HEK293 (cell line): ENCODE measurements at regions not wholly inside any gene's neighbourhood (a gene's known extent, or its start where the extent isn't known, plus 50 kb on each side); places are given as distances from the start of the nearest gene placed in this dataset.

Source experiments
- CTCF ChIA-PET: fragments of 350-600 bp; formaldehyde crosslinking; extraction: SDS; loops from one replicate; lab custom pipeline; 2021; ENCODE audit warnings: antibody characterized with exemption; lab: Yijun Ruan, JAX
- POLR2A ChIA-PET: fragments of 300-600 bp; formaldehyde crosslinking; extraction: SDS; loops from one replicate; lab custom pipeline; 2020; ENCODE audit warnings: antibody characterized with exemption, inconsistent platforms; lab: Yijun Ruan, JAX
- H3K27ac ChIP-seq: fragments of 200-500 bp; sonication (Bioruptor generic); 2 replicates; pipeline ENCODE4 v1.5.1; 2014; ENCODE audit warnings: low read depth, low read length, control low read depth, inconsistent platforms; ENCODE audit errors: extremely low read depth
- H3K36me3 ChIP-seq, 2 experiments: fragments of 200-500 bp in 1 of 2; sonication (Bioruptor generic) in 1 of 2; 1 replicate in 1 of 2; 2 replicates in 1 of 2; pipeline ENCODE4 v1.5.1; 2014 to 2017; ENCODE audit warnings: inconsistent platforms in 2 of 2, low read length in 2 of 2; ENCODE audit not compliant: control insufficient read depth in 2 of 2, insufficient read depth in 1 of 2
- H3K4me1 ChIP-seq: fragments of 200-500 bp; sonication (Bioruptor generic); 2 replicates; pipeline ENCODE4 v1.5.1; 2014; ENCODE audit warnings: mild to moderate bottlenecking, low read length, inconsistent platforms; ENCODE audit not compliant: control insufficient read depth, insufficient read depth
- H3K4me3 ChIP-seq: 2 replicates; pipeline ENCODE4 v1.5.1; 2011; ENCODE audit warnings: low read depth, mild to moderate bottlenecking, control low read depth, low read length, moderate library complexity
- H3K9me3 ChIP-seq: fragments of 200-500 bp; sonication (Bioruptor generic); 2 replicates; pipeline ENCODE4 v1.5.1; 2014; ENCODE audit warnings: low read depth, low read length, inconsistent platforms; ENCODE audit not compliant: control insufficient read depth, insufficient read depth
- BCL11A ChIP-seq: fragments of 450-650 bp; formaldehyde crosslinking; IDR thresholded peaks from 2 replicates; pipeline ENCODE4 v1.5.1; 2016; ENCODE audit warnings: low read depth, missing biosample characterization, missing genetic modification characterization
- FEZF1 ChIP-seq: fragments of 450-650 bp; formaldehyde crosslinking; IDR thresholded peaks from 2 replicates; pipeline ENCODE4 v1.5.1; 2016; ENCODE audit warnings: missing biosample characterization, missing genetic modification characterization
- MYNN ChIP-seq: fragments of 450-650 bp; formaldehyde crosslinking; IDR thresholded peaks from 2 replicates; pipeline ENCODE4 v1.5.1; 2016; ENCODE audit warnings: missing biosample characterization, missing genetic modification characterization, borderline replicate concordance
- PRDM1 ChIP-seq: fragments of 450-650 bp; formaldehyde crosslinking; IDR thresholded peaks from 2 replicates; pipeline ENCODE4; 2016; ENCODE audit warnings: missing biosample characterization, missing genetic modification characterization
- SP3 ChIP-seq: fragments of 450-650 bp; formaldehyde crosslinking; IDR thresholded peaks from 2 replicates; pipeline ENCODE4 v1.5.1; 2016; ENCODE audit warnings: missing biosample characterization, missing genetic modification characterization
- WT1 ChIP-seq: fragments of 450-650 bp; formaldehyde crosslinking; IDR thresholded peaks from 2 replicates; pipeline ENCODE4 v1.5.1; 2016; ENCODE audit warnings: missing biosample characterization, missing genetic modification characterization
- ZBTB21 ChIP-seq: fragments of 450-650 bp; formaldehyde crosslinking; IDR thresholded peaks from 2 replicates; pipeline ENCODE4 v1.5.1; 2017; ENCODE audit warnings: missing biosample characterization, missing genetic modification characterization
- ZFP3 ChIP-seq: fragments of 450-650 bp; formaldehyde crosslinking; IDR thresholded peaks from 2 replicates; pipeline ENCODE4 v1.5.1; 2016; ENCODE audit warnings: low read depth, missing biosample characterization, missing genetic modification characterization
- ZNF311 ChIP-seq: fragments of 450-650 bp; formaldehyde crosslinking; IDR thresholded peaks from 2 replicates; pipeline ENCODE4 v1.5.1; 2017; ENCODE audit warnings: missing biosample characterization, missing genetic modification characterization, borderline replicate concordance
- ZNF324 ChIP-seq: fragments of 450-650 bp; formaldehyde crosslinking; IDR thresholded peaks from 2 replicates; pipeline ENCODE4 v1.5.1; 2016; ENCODE audit warnings: missing biosample characterization, missing genetic modification characterization
- ZNF366 ChIP-seq: fragments of 450-650 bp; formaldehyde crosslinking; conservative IDR thresholded peaks from 2 replicates; pipeline ENCODE4 v1.5.1; 2016; ENCODE audit warnings: missing biosample characterization, missing genetic modification characterization
- ZNF423 ChIP-seq: fragments of 450-650 bp; formaldehyde crosslinking; IDR thresholded peaks from 2 replicates; pipeline ENCODE4 v1.5.1; 2016; ENCODE audit warnings: missing biosample characterization, missing genetic modification characterization
- ZNF433 ChIP-seq: fragments of 450-650 bp; formaldehyde crosslinking; IDR thresholded peaks from 2 replicates; pipeline ENCODE4 v1.5.1; 2016; ENCODE audit warnings: missing biosample characterization, missing genetic modification characterization, low read depth
- ZNF473 ChIP-seq: fragments of 450-650 bp; formaldehyde crosslinking; IDR thresholded peaks from 2 replicates; pipeline ENCODE4 v1.5.1; 2017; ENCODE audit warnings: missing biosample characterization, missing genetic modification characterization
- ZNF529 ChIP-seq: fragments of 450-650 bp; formaldehyde crosslinking; IDR thresholded peaks from 2 replicates; pipeline ENCODE4 v1.5.1; 2017; ENCODE audit warnings: missing genetic modification characterization, missing biosample characterization; ENCODE audit not compliant: insufficient replicate concordance
- ZNF544 ChIP-seq: fragments of 450-650 bp; formaldehyde crosslinking; IDR thresholded peaks from 2 replicates; pipeline ENCODE4 v1.5.0; 2017; ENCODE audit warnings: missing biosample characterization, missing genetic modification characterization
- ZNF549 ChIP-seq: fragments of 450-650 bp; IDR thresholded peaks from 2 replicates; pipeline ENCODE4 v1.5.1; 2018; ENCODE audit warnings: missing biosample characterization, missing genetic modification characterization, mild to moderate bottlenecking, inconsistent platforms, moderate library complexity
- ZNF596 ChIP-seq: fragments of 450-650 bp; IDR thresholded peaks from 2 replicates; pipeline ENCODE4 v1.5.0; 2018; ENCODE audit warnings: missing biosample characterization, mild to moderate bottlenecking, missing genetic modification characterization, moderate library complexity
- ZNF658 ChIP-seq: fragments of 450-650 bp; formaldehyde crosslinking; IDR thresholded peaks from 2 replicates; pipeline ENCODE4; 2016; ENCODE audit warnings: missing biosample characterization, missing genetic modification characterization
- ZNF76 ChIP-seq: fragments of 450-650 bp; formaldehyde crosslinking; IDR thresholded peaks from 2 replicates; pipeline ENCODE4; 2016; ENCODE audit warnings: low read depth, missing biosample characterization, missing genetic modification characterization, borderline replicate concordance
- ZNF785 ChIP-seq: fragments of 450-650 bp; formaldehyde crosslinking; IDR thresholded peaks from 2 replicates; pipeline ENCODE4 v1.5.1; 2016; ENCODE audit warnings: missing biosample characterization, missing genetic modification characterization
- TF ChIP-seq, protein P1 (sequence below): fragments of 450-650 bp; formaldehyde crosslinking; IDR thresholded peaks from 2 replicates; pipeline ENCODE4 v1.5.1; 2016; ENCODE audit warnings: missing biosample characterization, missing genetic modification characterization
- TF ChIP-seq, protein P2 (sequence below): fragments of 450-650 bp; formaldehyde crosslinking; IDR thresholded peaks from 2 replicates; pipeline ENCODE4 v1.5.1; 2016; ENCODE audit warnings: missing biosample characterization, missing genetic modification characterization
- TF ChIP-seq, protein P3 (sequence below): fragments of 450-650 bp; formaldehyde crosslinking; IDR thresholded peaks from 2 replicates; pipeline ENCODE4 v1.5.1; 2016; ENCODE audit warnings: missing biosample characterization, missing genetic modification characterization
- TF ChIP-seq, protein P4 (sequence below): fragments of 450-650 bp; formaldehyde crosslinking; IDR thresholded peaks from 2 replicates; pipeline ENCODE4 v1.5.1; 2016; ENCODE audit warnings: missing biosample characterization, missing genetic modification characterization

DNA sequence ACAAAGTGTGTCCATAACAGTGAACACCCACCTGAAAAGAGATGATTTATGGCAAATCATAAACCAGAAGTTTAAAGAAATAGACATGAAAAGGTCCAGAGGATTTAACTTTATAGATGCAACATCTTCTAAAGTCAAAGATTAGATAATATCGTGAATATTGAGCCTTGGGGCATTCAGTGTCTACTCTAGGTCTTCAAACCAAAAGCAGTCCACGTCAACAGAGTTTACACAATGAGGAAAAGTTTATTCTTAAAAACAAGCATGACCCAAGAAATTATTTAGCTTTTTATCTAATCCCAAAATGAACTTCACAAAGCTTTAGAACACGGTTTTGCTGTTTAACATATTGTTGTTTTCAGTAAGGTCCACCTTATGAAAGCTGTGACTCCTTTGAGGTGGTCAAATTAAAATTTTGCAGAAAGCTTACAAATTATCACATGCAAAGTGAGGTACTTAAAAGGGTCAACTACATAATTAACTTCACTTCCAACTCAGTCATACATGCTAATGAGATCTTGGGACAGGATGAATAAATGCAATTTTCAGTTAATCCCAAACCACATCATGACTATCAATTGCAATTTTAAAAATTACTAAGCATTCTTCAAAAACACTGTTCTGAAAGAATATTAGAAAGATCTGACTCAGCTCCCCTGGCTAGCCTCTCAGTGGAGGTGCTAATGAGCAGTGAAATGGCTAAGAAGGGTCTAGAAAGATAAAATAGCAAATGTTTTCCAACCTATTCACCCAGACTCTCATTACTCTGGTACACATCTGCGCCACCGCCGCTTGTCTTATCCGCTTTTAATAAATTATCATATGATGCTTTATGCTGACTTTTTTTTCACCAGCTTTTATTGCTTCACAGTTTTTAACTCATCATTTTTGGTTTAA, 92.4 kb upstream of the WDR17 start:
- ChIA-PET CTCF (no interaction called here), POLR2A (no interaction called here)
- H3K4me3 ChIP-seq, result no peak overlapping the region
- no peaks in the 10 kb centered on the region for H3K9me3 ChIP-seq
- H3K36me3 ChIP-seq, result no peaks in the 10 kb centered on the region
- no peak overlapping the region for H3K27ac ChIP-seq
- TF ChIP-seq BCL11A (tag by site-specific recombination) (no peak), ZNF366 (tag by site-specific recombination) (no peak), ZFP3 (no peak), ZNF544 (no peak), ZNF658 (no peak), ZNF549 (tag by site-specific recombination) (no peak), FEZF1 (no peak), ZNF529 (tag by site-specific recombination) (no peak), SP3 (no peak), ZNF473 (tag by site-specific recombination) (no peak)
- TF ChIP-seq, protein P1, sequence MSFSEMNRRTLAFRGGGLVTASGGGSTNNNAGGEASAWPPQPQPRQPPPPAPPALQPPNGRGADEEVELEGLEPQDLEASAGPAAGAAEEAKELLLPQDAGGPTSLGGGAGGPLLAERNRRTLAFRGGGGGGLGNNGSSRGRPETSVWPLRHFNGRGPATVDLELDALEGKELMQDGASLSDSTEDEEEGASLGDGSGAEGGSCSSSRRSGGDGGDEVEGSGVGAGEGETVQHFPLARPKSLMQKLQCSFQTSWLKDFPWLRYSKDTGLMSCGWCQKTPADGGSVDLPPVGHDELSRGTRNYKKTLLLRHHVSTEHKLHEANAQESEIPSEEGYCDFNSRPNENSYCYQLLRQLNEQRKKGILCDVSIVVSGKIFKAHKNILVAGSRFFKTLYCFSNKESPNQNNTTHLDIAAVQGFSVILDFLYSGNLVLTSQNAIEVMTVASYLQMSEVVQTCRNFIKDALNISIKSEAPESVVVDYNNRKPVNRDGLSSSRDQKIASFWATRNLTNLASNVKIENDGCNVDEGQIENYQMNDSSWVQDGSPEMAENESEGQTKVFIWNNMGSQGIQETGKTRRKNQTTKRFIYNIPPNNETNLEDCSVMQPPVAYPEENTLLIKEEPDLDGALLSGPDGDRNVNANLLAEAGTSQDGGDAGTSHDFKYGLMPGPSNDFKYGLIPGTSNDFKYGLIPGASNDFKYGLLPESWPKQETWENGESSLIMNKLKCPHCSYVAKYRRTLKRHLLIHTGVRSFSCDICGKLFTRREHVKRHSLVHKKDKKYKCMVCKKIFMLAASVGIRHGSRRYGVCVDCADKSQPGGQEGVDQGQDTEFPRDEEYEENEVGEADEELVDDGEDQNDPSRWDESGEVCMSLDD (tag by site-specific recombination), result no peak
- H3K4me1 ChIP-seq, result no peaks in the 10 kb centered on the region

DNA sequence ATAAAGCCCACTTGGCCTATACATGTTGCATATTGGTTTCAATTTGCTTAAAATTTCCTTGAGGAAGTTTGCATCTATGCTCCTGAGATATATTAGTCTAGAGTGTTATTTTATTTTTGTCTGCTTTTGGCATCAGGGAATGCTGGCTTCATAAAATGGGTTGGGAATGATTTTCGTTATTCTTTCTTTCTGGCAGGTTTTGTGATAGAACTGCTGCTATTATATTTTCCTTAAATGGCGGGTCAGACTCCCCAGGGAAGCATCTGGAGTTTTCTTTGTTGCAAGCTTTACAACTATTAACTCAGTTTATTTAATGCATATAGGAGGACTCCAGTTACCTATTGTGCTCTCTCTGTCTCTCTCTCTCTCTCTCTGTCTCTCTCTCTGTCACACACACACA, 82.0 kb upstream of the WDR17 start:
- Histone ChIP-seq H3K4me3 (no peak overlapping the region), H3K4me1 (no peaks in the 10 kb centered on the region), H3K36me3 (no peaks in the 10 kb centered on the region), H3K9me3 (no peaks in the 10 kb centered on the region), H3K27ac (no peak overlapping the region)
- TF ChIP-seq, protein P2, sequence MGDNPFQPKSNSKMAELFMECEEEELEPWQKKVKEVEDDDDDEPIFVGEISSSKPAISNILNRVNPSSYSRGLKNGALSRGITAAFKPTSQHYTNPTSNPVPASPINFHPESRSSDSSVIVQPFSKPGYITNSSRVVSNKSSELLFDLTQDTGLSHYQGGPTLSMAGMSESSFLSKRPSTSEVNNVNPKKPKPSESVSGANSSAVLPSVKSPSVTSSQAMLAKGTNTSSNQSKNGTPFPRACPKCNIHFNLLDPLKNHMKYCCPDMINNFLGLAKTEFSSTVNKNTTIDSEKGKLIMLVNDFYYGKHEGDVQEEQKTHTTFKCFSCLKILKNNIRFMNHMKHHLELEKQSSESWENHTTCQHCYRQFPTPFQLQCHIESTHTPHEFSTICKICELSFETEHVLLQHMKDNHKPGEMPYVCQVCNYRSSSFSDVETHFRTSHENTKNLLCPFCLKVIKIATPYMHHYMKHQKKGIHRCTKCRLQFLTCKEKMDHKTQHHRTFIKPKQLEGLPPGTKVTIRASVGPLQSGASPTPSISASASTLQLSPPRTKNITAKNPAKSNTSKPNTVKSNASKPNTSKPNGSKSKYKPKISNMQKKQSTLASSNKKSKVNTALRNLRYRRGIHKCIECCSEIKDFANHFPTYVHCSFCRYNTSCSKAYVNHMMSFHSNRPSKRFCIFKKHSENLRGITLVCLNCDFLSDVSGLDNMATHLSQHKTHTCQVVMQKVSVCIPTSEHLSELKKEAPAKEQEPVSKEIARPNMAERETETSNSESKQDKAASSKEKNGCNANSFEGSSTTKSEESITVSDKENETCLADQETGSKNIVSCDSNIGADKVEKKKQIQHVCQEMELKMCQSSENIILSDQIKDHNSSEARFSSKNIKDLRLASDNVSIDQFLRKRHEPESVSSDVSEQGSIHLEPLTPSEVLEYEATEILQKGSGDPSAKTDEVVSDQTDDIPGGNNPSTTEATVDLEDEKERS, result no peak
- TF ChIP-seq ZNF596 (tag by site-specific recombination) (peak; percentile 51; the same call in 1 of the 2 replicates), ZNF324 (tag by site-specific recombination) (no peak)
- ChIA-PET POLR2A (no interaction called here), CTCF (no interaction called here)

DNA sequence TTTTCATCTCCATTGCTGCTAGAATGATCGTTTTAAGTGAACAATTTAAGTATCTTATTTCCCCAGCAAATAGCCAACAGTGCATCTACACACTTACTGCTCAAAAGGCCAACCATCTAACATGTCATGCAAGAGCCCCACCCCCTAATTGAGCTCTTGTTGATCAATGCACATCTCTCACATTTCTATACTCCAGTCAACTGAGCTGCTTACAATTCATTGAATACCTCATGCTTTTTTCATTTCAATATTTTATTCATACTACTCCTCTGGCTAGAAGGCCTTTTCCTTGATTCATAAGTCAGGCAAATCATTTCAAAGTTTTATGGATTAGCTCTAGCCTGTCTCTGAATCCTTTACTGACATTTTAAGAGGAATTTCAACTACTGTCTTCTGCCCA, 79.0 kb upstream of the WDR17 start:
- H3K4me1 ChIP-seq, result no peaks in the 10 kb centered on the region
- TF ChIP-seq ZNF423 (tag by site-specific recombination), result no peak
- TF ChIP-seq ZBTB21 (tag by site-specific recombination), result no peak
- TF ChIP-seq, protein P3, sequence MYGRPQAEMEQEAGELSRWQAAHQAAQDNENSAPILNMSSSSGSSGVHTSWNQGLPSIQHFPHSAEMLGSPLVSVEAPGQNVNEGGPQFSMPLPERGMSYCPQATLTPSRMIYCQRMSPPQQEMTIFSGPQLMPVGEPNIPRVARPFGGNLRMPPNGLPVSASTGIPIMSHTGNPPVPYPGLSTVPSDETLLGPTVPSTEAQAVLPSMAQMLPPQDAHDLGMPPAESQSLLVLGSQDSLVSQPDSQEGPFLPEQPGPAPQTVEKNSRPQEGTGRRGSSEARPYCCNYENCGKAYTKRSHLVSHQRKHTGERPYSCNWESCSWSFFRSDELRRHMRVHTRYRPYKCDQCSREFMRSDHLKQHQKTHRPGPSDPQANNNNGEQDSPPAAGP (tag by site-specific recombination), result no peak
- TF ChIP-seq MYNN, result no peak
- TF ChIP-seq ZNF785 (tag by site-specific recombination), result no peak
- TF ChIP-seq ZNF324 (tag by site-specific recombination), result no peak
- TF ChIP-seq WT1, result no peak
- TF ChIP-seq, protein P4, sequence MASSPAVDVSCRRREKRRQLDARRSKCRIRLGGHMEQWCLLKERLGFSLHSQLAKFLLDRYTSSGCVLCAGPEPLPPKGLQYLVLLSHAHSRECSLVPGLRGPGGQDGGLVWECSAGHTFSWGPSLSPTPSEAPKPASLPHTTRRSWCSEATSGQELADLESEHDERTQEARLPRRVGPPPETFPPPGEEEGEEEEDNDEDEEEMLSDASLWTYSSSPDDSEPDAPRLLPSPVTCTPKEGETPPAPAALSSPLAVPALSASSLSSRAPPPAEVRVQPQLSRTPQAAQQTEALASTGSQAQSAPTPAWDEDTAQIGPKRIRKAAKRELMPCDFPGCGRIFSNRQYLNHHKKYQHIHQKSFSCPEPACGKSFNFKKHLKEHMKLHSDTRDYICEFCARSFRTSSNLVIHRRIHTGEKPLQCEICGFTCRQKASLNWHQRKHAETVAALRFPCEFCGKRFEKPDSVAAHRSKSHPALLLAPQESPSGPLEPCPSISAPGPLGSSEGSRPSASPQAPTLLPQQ (tag by site-specific recombination), result no peak
- TF ChIP-seq ZNF311 (tag by site-specific recombination), result no peak
- TF ChIP-seq PRDM1 (tag by site-specific recombination), result no peak
- TF ChIP-seq ZNF433 (tag by site-specific recombination), result no peak
- no peak for TF ChIP-seq ZNF76
- POLR2A ChIA-PET, result no interaction called here
- H3K27ac ChIP-seq, result no peak overlapping the region
- no peak overlapping the region for H3K4me3 ChIP-seq
- H3K36me3 ChIP-seq, result no peaks in the 10 kb centered on the region
- no peaks in the 10 kb centered on the region for H3K9me3 ChIP-seq
- CTCF ChIA-PET, result no interaction called here
